ENCODE measurements at regions not wholly inside any gene's neighbourhood (a gene's known extent, or its start where the extent isn't known, plus 50 kb on each side); places are given as distances from the start of the nearest gene placed in this dataset.
"Not testable (repeated sequence)": the region's sequence is repeated elsewhere in the genome, so short reads cannot be mapped to it uniquely, and the experiment has no call there.

DNA sequence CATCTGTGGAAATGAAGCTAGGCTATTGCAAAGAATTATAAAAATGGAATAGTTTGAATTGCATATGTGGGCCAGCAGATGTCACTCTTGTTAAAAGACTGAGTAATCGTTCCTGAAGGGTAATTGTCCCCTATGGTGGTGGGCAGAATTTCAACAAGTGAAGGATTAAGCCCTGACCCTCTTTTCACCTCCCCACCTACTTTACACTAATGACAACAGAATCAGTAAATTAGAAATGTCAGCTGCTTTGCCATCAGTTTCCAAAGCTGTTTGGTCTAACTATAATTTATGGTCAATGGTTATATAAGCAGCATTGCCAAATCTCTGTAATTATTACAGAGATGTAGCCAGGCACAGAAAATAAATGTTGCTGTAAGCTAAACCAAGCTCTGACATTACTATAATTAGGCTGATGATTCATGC is 898.6 kb downstream of the AMY1C start:
- no peak overlapping the region for H3K4me3 ChIP-seq (replicated peaks; ENCODE audit: low read depth, low read length)
- no peak for DNase-seq (ENCODE audit: extremely low read depth, low read depth)
- TF ChIP-seq, protein P1, sequence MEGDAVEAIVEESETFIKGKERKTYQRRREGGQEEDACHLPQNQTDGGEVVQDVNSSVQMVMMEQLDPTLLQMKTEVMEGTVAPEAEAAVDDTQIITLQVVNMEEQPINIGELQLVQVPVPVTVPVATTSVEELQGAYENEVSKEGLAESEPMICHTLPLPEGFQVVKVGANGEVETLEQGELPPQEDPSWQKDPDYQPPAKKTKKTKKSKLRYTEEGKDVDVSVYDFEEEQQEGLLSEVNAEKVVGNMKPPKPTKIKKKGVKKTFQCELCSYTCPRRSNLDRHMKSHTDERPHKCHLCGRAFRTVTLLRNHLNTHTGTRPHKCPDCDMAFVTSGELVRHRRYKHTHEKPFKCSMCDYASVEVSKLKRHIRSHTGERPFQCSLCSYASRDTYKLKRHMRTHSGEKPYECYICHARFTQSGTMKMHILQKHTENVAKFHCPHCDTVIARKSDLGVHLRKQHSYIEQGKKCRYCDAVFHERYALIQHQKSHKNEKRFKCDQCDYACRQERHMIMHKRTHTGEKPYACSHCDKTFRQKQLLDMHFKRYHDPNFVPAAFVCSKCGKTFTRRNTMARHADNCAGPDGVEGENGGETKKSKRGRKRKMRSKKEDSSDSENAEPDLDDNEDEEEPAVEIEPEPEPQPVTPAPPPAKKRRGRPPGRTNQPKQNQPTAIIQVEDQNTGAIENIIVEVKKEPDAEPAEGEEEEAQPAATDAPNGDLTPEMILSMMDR (IDR thresholded peaks at IDR 0.05; ENCODE audit: low read depth, low read length, missing control alignments) = no peak

DNA sequence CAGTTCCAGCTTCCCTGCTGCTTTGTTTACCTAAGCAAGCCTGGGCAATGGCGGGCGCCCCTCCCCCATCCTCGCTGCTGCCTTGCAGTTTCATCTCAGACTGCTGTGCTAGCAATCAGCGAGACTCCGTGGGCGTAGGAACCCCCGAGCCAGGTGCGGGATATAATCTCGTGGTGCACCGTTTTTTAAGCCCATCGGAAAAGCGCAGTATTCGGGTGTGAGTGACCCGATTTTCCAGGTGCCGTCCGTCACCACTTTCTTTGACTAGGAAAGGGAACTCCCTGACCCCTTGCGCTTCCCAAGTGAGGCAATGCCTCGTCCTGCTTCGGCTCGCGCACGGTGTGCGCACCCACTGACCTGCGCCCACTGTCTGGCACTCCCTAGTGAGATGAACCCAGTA is 914.7 kb downstream of the AMY1C start:
- not testable (repeated sequence) for DNase-seq (ENCODE audit: extremely low read depth, low read depth); H3K4me3 ChIP-seq (replicated peaks; ENCODE audit: low read depth, low read length)

DNA sequence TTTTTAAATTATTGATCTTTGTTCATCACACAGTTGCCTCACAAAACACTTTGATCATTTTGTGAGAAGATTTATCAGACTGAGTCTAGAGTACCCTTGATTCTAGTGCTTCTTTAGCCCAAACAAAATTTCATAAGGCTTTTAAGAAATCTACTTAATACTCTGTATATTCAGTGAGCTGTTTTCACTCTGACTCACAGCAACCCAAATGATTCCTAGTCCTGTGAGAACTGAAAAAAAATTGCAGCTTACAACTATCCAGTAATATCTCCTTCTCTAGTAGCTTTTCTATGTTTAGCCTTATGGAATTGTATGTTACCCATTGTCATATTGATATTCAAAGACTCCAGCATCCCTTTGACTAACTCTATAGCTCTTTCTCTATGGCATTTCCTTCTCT is 915.6 kb downstream of the AMY1C start:
- H3K4me3 ChIP-seq (replicated peaks; ENCODE audit: low read depth, low read length) = no peak overlapping the region
- TF ChIP-seq, protein P1 (IDR thresholded peaks at IDR 0.05; ENCODE audit: low read depth, low read length, missing control alignments) = no peak
- no peak for DNase-seq (ENCODE audit: extremely low read depth, low read depth)

GRCh38 chr1:104671684-104672353 is 922.1 kb downstream of the AMY1C start:
- TF ChIP-seq, protein P1 (IDR thresholded peaks at IDR 0.05; ENCODE audit: low read depth, low read length, missing control alignments) = no peak
- no peak overlapping the region for H3K4me3 ChIP-seq (replicated peaks; ENCODE audit: low read depth, low read length)
- DNase-seq (ENCODE audit: extremely low read depth, low read depth) = no peak

DNA sequence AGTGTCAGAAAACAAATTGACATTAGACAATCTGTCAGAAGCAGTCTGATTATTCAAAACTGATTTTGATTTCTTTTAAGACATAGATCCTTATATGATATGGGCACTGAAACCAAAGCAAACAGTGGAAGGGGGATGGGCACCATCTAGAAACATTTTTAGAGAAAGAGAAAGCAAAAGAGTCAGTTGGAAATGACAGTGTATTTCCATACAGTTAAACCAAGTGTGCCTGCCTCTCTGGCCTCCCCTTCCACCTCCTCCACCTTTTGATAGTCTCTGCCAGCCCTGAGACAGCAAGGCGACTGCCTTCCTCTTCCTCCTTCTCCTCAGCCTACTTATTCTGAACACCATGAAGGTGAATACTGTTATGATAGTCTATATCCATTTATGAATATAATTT is 949.7 kb downstream of the AMY1C start:
- TF ChIP-seq, protein P1 (IDR thresholded peaks at IDR 0.05; ENCODE audit: low read depth, low read length, missing control alignments) = no peak
- no peak overlapping the region for H3K4me3 ChIP-seq (replicated peaks; ENCODE audit: low read depth, low read length)
- DNase-seq (ENCODE audit: extremely low read depth, low read depth) = no peak

- no peak for DNase-seq (ENCODE audit: extremely low read depth, low read depth)
- TF ChIP-seq, protein P1 (IDR thresholded peaks at IDR 0.05; ENCODE audit: low read depth, low read length, missing control alignments) = no peak
- no peak overlapping the region for H3K4me3 ChIP-seq (replicated peaks; ENCODE audit: low read depth, low read length)
Observed at GRCh38 chr1:104702731-104703130, 953.0 kb downstream of the AMY1C start.

GRCh38 chr1:104706631-104707147 is 957.0 kb downstream of the AMY1C start:
- DNase-seq (ENCODE audit: extremely low read depth, low read depth) = no peak
- H3K4me3 ChIP-seq (replicated peaks; ENCODE audit: low read depth, low read length) = no peak overlapping the region
- TF ChIP-seq, protein P1 (IDR thresholded peaks at IDR 0.05; ENCODE audit: low read depth, low read length, missing control alignments) = no peak
